ENCODE measurements at regions not wholly inside any gene's neighbourhood (a gene's known extent, or its start where the extent isn't known, plus 50 kb on each side); places are given as distances from the start of the nearest gene placed in this dataset.

DNA sequence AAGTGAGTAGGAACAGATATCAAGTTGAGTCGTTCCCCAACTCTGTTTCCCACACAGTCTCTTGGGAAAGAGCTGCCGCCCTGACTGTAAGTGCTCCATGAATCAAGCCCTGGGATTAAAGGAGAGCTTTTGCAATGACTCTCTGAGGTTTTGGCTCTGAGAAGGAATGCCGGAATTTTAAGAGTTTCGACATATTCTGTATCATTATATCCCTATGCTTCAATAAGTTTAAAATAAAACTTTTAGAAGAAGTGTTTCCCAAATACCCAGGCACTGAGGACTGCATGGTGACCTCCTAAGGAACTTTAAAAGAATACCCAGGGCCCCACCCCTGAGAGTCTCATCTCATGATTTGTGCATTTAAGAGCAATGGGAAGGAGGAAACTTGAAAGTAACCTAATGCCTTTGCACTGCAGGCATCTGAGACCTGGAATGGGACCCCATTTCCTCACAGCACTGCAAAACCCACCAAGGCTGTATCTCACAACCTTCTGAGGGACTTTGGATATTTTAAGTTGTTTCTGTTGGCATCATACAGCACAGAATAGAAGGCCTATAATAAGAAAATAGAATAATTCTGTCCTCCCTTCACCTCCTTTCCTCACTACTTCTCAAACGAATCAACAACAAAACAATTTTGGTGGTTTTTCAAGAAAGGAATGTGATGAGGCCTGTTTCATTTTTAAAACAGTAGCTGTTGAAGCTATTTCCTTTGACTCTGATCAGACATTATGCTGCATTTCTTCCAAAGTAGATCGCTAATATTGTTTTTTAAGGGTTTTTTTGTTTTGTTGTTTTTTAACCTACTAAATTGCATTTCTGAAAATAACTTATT lies 121.2 kb downstream of the GASK1B start:
- H3K27ac Mint-ChIP-seq, result no peak overlapping the region
- no peak for DNase-seq (ENCODE audit: extremely low spot score, unreplicated experiment)
- peaks cover 10% of the 10 kb centered on the region for H3K4me1 Mint-ChIP-seq (ENCODE audit: unreplicated experiment)
- TF ChIP-seq CTCF (conservative IDR thresholded peaks at IDR 0.05), result no peak
- H3K27me3 Mint-ChIP-seq, result no peaks in the 10 kb centered on the region
- no peaks in the 10 kb centered on the region for H3K36me3 Mint-ChIP-seq
- H3K9me3 Mint-ChIP-seq, result peaks cover 5% of the 10 kb centered on the region
- no peak overlapping the region for H3K4me3 Mint-ChIP-seq

DNA sequence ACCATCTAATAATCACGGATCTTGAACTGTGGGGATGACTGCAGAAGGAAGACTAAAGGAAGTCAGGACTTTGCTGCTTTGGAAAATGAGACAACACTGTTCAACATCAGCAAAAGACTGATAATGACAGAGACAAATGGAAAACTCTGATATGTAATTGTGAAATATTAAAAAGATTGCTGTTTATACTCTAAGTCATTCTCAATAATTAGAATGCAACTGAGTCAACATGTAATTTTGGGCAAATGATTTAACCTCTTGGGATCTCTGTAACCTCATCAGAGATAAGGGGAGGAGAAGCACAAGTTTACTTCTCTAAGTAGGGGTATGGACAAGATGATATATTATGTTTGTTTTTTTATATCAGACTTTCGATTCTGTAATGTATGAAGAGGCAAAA lies 121.9 kb downstream of the GASK1B start:
- TF ChIP-seq CTCF (conservative IDR thresholded peaks at IDR 0.05), result no peak
- Mint-ChIP-seq H3K4me3 (no peak overlapping the region), H3K27me3 (no peaks in the 10 kb centered on the region), H3K27ac (no peak overlapping the region), H3K36me3 (no peaks in the 10 kb centered on the region), H3K4me1 (ENCODE audit: unreplicated experiment) (peaks cover 10% of the 10 kb centered on the region), H3K9me3 (peaks cover 5% of the 10 kb centered on the region)
- DNase-seq (ENCODE audit: extremely low spot score, unreplicated experiment), result no peak

DNA sequence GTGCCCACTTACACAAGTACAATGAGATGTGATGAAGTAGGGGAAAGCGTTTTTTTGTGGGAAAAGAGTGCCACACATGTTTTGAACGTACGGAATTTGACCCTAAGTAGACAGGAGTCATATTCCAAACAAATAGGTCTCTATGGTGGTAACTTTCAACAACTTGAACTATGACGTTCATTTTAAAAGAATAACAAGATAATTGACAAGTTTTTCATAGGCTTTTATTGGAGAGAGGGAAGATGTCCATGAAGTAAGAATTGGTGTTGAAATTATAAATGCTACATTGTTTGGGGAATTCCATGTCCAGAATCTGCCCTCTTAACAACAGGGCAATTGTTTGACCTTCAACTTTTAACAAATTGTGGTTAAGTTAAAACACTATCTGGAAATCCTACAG lies 126.5 kb downstream of the GASK1B start:
- H3K27me3 Mint-ChIP-seq, result no peaks in the 10 kb centered on the region
- no peak for DNase-seq (ENCODE audit: extremely low spot score, unreplicated experiment)
- H3K4me1 Mint-ChIP-seq (ENCODE audit: unreplicated experiment), result peaks cover 7% of the 10 kb centered on the region
- H3K27ac Mint-ChIP-seq, result no peak overlapping the region
- H3K9me3 Mint-ChIP-seq, result peaks cover 5% of the 10 kb centered on the region
- H3K36me3 Mint-ChIP-seq, result no peaks in the 10 kb centered on the region
- no peak overlapping the region for H3K4me3 Mint-ChIP-seq
- TF ChIP-seq CTCF (conservative IDR thresholded peaks at IDR 0.05), result no peak

DNA sequence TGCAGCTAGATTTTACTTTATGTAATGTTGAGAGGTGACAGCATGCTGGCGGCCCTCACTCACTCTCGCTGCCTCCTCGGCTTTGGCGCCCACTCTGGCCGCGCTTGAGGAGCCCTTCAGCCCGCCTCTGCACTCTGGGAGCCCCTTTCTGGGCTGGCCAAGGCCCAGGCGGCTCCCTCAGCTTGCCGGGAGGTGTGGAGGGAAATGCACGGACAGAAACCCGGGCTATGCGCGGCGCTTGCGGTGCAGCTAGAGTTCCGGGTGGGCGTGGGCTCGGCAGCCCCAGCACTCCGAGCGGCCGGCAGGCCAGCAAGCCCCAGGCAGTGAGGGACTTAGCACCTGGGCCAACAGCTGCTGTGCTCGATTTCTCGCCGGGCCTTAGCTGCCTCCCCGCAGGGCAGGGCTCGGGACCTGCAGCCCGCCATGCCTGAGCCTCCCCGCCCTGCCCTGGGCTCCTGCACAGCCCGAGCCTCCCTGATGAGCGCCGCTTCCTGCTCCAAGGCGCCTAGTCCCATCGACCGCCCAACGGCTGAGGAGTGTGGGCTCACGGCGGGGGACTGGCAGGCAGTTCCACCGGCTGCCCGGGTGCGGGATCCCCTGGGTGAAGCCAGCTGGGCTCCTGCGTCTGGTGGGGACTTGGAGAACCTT lies 128.7 kb downstream of the GASK1B start:
- TF ChIP-seq CTCF (conservative IDR thresholded peaks at IDR 0.05), result no peak
- no peak overlapping the region for H3K4me3 Mint-ChIP-seq
- no peaks in the 10 kb centered on the region for H3K27me3 Mint-ChIP-seq
- DNase-seq (ENCODE audit: extremely low spot score, unreplicated experiment), result peak; percentile 65
- peaks cover 20% of the 10 kb centered on the region for H3K9me3 Mint-ChIP-seq
- H3K36me3 Mint-ChIP-seq, result no peaks in the 10 kb centered on the region
- no peak overlapping the region for H3K27ac Mint-ChIP-seq
- H3K4me1 Mint-ChIP-seq (ENCODE audit: unreplicated experiment), result peaks cover 3% of the 10 kb centered on the region

DNA sequence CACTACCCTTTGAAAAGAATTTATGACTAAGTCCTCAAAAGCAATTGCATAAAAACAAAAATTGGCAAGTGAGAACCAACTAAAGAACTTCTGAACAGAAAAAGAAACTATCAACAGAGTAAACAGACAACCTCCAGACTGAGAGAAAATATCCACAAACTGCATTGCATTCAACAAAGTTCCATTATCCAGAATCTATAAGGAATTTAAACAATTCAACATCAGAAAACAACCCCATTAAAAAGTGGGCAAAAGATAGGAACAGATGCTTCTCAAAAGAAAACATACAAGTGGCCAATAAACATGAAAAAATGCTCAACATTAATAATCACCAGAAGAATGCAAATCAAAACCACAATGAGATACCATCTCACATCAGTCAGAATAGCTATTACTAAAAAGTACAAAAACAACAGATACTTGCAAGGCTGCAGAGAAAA lies 130.2 kb downstream of the GASK1B start:
- Mint-ChIP-seq H3K9me3 (peaks cover 15% of the 10 kb centered on the region), H3K4me3 (no peak overlapping the region), H3K27me3 (no peaks in the 10 kb centered on the region), H3K36me3 (no peaks in the 10 kb centered on the region), H3K27ac (no peak overlapping the region), H3K4me1 (ENCODE audit: unreplicated experiment) (peaks cover 3% of the 10 kb centered on the region)
- no peak for DNase-seq (ENCODE audit: extremely low spot score, unreplicated experiment)
- no peak for TF ChIP-seq CTCF (conservative IDR thresholded peaks at IDR 0.05)
